Heart right ventricle (tissue), 16 donors: ENCODE measurements at regions not wholly inside any gene's neighbourhood (a gene's known extent, or its start where the extent isn't known, plus 50 kb on each side); places are given as distances from the start of the nearest gene placed in this dataset.

Source experiments
- ATAC-seq, 8 donors: fragments of 200-7000 bp; cut with Tn5 transposase; one replicate each; pipeline ENCODE4 v1.9.1; 2020; ENCODE audit warnings: mild to moderate bottlenecking in 8 of 8, moderate library complexity in 8 of 8, moderate number of reproducible peaks in 1 of 8
- DNase-seq, 2 donors: peaks; one replicate each; pipeline ENCODE4 v3.0.0-alpha.2; 2020
- H3K27ac ChIP-seq, 10 donors: fragments of 200-600 bp; sonication (generic) in 2 of 10; one replicate each; pipeline versions ENCODE4 v1.5.0 to v1.8.0; 2020 to 2022; ENCODE audit warnings: mild to moderate bottlenecking in 3 of 10
- H3K27me3 ChIP-seq, 7 donors: fragments of 200-600 bp; one replicate each; pipeline ENCODE4 v1.8.0; 2021 to 2022; ENCODE audit warnings: mild to moderate bottlenecking in 2 of 7
- H3K36me3 ChIP-seq, 9 donors: fragments of 200-600 bp; sonication (generic) in 1 of 9; one replicate each; pipeline versions ENCODE4 v1.5.0 to v1.8.0; 2020 to 2022; ENCODE audit warnings: mild to moderate bottlenecking in 2 of 9
- H3K4me1 ChIP-seq, 9 donors: fragments of 200-600 bp; sonication (generic) in 1 of 9; one replicate each; pipeline versions ENCODE4 v1.5.0 to v1.8.0; 2020 to 2022; ENCODE audit warnings: mild to moderate bottlenecking in 4 of 9
- H3K4me3 ChIP-seq, 10 donors: fragments of 200-600 bp; sonication (generic) in 2 of 10; one replicate each; pipeline versions ENCODE4 v1.5.0 to v1.8.0; 2020 to 2022; ENCODE audit warnings: mild to moderate bottlenecking in 7 of 10, moderate library complexity in 2 of 10
- H3K9me3 ChIP-seq, 11 donors: fragments of 200-600 bp in 10 of 11; sonication (generic) in 2 of 11; one replicate each; pipeline versions ENCODE4 v1.5.0 to v1.8.0; 2013 to 2022; ENCODE audit warnings: mild to moderate bottlenecking in 2 of 11, control low read depth in 1 of 11, moderate library complexity in 1 of 11
- WGBS, 2 donors: extraction: QIAGEN DNeasy Blood & Tissue Kit; methylation state at CpG; one replicate each; pipeline ENCODE4 v1.1.7; 2013; ENCODE audit warnings: inconsistent platforms in 1 of 2; 5-methylcytosine and 5-hydroxymethylcytosine counted together
- intact Hi-C, 10 donors: fragments of 100-400 bp; cut with DNase I; formaldehyde crosslinking; loops; one replicate each; pipeline versions ENCODE4 v1.11.1 to v1.14.2; 2022
- TF ChIP-seq, protein P1 (sequence below), 9 donors: fragments of 200-600 bp; sonication (generic) in 2 of 9; IDR thresholded peaks; one replicate each; pipeline versions ENCODE4 v1.5.0 to v1.8.0; 2021 to 2022; ENCODE audit warnings: antibody characterized with exemption in 9 of 9, mild to moderate bottlenecking in 5 of 9, moderate library complexity in 1 of 9
- donor health status: Arrhythmogenic right ventricular cardiomyopathy.
- donor health status: ischemic (EF 13 %, LVEDD 7.1; RV severe dilation, severe dysfunction).
- donor health status: healthy with polysubstance abuse.
- donor health status: DM: no; HTN: yes; CAD: no.
- donor health status: DM: no; HTN: no; CAD: no.
- donor health status: ischemic (EF 25% LVEDD 6.9; RV normal size, moderate dysfunction).
- donor health status: ischemic (EF 25% LVEDD 5.7; RV mildly dilated, moderate dysfunction).
- donor health status: healthy.
- donor health status: DM: yes; HTN: yes; CAD: no.
- donor health status: Ischemic cardiomyopathy.
- donor health status: ischemic (EF 35%, LVEDD 5.7; RV mildly dilated, moderate dysfunction).
- donor health status: nonischemic (EF 11% LVEDD 7.7; RV severe dilation, severe dysfunction).
- donor health status: DM: yes; HTN: yes; CAD: no.
- donor health status: PGD.
- donor health status: ischemic (EF 29% LVEDD 5.4; RV normal size, mild dysfunction).
- donor health status: nonischemic (EF 23%, LVEDD 6.1; RV moderate dilation, normal function).

DNA sequence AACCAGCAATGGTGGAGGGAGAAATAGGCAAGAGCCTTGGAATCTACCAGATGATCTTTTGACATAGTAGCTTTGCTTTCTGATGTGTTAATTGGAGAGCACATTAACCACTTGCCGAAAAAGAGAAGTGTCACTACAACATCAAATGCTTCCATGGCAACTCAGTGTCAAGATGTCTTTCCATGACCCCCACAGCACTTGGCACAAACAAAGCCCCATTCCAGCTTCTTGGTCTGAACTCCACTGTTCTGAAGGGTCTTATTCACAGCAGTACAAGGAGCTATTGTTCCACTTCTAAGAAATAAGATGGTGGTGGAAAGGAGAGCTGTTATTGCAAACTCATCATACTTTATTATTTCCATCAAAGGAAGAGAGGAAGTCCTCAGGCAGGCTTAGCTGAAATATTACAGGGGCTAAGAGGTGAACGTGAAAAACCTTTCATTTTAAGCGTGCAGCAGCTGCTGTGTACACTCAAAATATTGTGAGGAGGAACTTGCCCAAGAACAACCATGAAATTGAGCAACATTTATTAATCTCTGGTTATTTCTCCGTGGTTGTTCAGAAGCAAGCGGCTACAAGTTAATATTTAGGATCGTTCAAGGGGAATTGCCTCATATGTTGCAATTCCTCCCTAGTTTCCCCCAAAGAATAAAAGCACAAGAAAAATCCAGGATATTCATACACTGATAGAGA, 354.8 kb upstream of the CELF2 start:
- 62 to 70% methylated on average over 6 of the region's 6 CpGs for WGBS, 2 donors
- Histone ChIP-seq H3K27me3 (no peaks in the 10 kb centered on the region), H3K4me1 (peaks cover 0 to 36% (median 6%) of the 10 kb centered on the region in 9 donors), H3K27ac (peak overlapping the region in 7 of 10 donors; percentile 13 to 52 (median 28)), H3K9me3 (peaks cover 0 to 9% (median 0%) of the 10 kb centered on the region in 11 donors), H3K36me3 (no peaks in the 10 kb centered on the region), H3K4me3 (no peak overlapping the region)
- ATAC-seq: peak in 7 of 8 donors; percentile 21 to 72 (median 37)
- DNase-seq: no peak
- TF ChIP-seq, protein P1, sequence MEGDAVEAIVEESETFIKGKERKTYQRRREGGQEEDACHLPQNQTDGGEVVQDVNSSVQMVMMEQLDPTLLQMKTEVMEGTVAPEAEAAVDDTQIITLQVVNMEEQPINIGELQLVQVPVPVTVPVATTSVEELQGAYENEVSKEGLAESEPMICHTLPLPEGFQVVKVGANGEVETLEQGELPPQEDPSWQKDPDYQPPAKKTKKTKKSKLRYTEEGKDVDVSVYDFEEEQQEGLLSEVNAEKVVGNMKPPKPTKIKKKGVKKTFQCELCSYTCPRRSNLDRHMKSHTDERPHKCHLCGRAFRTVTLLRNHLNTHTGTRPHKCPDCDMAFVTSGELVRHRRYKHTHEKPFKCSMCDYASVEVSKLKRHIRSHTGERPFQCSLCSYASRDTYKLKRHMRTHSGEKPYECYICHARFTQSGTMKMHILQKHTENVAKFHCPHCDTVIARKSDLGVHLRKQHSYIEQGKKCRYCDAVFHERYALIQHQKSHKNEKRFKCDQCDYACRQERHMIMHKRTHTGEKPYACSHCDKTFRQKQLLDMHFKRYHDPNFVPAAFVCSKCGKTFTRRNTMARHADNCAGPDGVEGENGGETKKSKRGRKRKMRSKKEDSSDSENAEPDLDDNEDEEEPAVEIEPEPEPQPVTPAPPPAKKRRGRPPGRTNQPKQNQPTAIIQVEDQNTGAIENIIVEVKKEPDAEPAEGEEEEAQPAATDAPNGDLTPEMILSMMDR (IDR thresholded peaks at IDR 0.05): no peak
- intact Hi-C loops: no loop called here

DNA sequence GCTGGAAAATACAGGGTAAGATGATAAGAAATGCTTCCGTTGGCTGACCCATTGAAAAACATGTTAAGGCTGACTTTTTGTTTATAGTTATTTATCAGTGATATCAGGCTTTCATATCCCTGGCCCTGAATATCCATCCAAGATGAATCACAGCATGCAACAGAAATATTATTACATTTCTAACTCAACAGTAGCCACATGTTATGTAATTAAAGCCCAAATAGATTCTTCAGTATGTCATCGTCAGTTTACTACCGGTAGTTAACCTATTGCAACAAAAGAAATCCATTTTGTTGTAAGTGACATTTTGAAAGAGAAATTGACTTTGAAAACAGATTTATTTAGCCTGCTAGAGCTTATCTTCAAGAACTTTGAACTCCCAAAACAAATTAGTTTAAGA, 354.1 kb upstream of the CELF2 start:
- H3K9me3 ChIP-seq: peaks cover 0 to 9% (median 0%) of the 10 kb centered on the region in 11 donors
- intact Hi-C loops: no loop called here
- 64 to 72% methylated on average over 3 of the region's 3 CpGs for WGBS, 2 donors
- peak overlapping the region in 7 of 10 donors; percentile 13 to 52 (median 28) for H3K27ac ChIP-seq
- peaks cover 0 to 31% (median 6%) of the 10 kb centered on the region in 9 donors for H3K4me1 ChIP-seq
- DNase-seq (no peak), ATAC-seq (peak in 1 of 8 donors; percentile 23)
- H3K36me3 ChIP-seq: no peaks in the 10 kb centered on the region
- no peaks in the 10 kb centered on the region for H3K27me3 ChIP-seq
- H3K4me3 ChIP-seq: no peak overlapping the region
- TF ChIP-seq, protein P1 (IDR thresholded peaks at IDR 0.05): no peak

DNA sequence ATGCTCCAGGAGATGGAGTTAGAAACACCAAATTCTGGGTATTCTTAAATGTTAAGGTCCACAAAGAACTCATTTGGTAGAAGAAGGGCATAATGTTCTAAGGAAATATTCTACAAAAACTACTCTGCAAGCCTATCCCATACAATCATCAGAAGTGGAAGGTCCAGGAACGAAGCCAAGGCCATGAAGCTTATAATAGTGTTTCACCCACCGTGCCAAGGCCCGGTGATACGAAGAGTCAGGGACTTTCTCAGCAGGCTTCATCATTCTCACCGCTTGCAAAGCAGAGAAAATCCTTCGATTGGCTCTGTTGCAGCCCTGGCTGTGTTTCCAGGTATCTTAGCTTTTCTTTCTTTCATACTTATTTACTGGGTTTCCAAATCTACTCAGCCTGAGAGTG, 351.9 kb upstream of the CELF2 start:
- intact Hi-C loops: no loop called here
- ATAC-seq: peak in 5 of 8 donors; percentile 53 to 66 (median 59)

DNA sequence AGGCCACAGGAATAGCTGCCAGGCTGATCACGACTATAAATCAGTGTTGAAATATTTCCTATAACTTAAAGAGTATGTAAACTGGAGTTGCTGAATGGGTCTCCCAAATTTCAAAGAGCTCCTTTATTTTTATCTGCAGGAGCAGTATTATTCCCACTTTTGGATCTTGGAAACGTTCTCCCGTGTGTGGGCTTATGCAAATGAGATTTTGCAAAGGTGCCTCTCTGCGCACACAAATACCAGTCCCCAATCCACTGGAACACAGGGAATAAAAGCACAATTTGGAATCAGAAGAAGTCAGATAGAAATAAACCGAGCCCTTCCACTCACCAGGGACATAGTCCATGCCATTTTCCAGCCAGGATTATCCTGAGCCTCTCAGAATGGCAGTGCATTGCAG, 350.2 kb upstream of the CELF2 start:
- 57 to 84% methylated on average over 5 of the region's 5 CpGs for whole genome bisulfite sequencing, 2 donors
- Histone ChIP-seq H3K9me3 (peaks cover 0 to 9% (median 1%) of the 10 kb centered on the region in 11 donors), H3K4me3 (no peak overlapping the region), H3K27ac (no peak overlapping the region), H3K36me3 (no peaks in the 10 kb centered on the region), H3K27me3 (no peaks in the 10 kb centered on the region), H3K4me1 (peaks cover 0 to 21% (median 6%) of the 10 kb centered on the region in 9 donors)
- no peak for ATAC-seq
- TF ChIP-seq, protein P1 (IDR thresholded peaks at IDR 0.05): no peak
- intact Hi-C loops: no loop called here
- no peak for DNase-seq

More for the DNA sequence above, 351.9 kb upstream of the CELF2 start:
- Histone ChIP-seq H3K27me3 (no peaks in the 10 kb centered on the region), H3K4me1 (peaks cover 0 to 26% (median 6%) of the 10 kb centered on the region in 9 donors), H3K9me3 (no peaks in the 10 kb centered on the region), H3K27ac (no peak overlapping the region), H3K4me3 (no peak overlapping the region), H3K36me3 (no peaks in the 10 kb centered on the region)
- WGBS, 2 donors: 42 to 57% methylated on average over 6 of the region's 6 CpGs
- peak; percentile 18 to 27 for DNase-seq
- TF ChIP-seq, protein P1 (IDR thresholded peaks at IDR 0.05): no peak
